IMR-90 (cell line): ENCODE measurements at regions not wholly inside any gene's neighbourhood (a gene's known extent, or its start where the extent isn't known, plus 50 kb on each side); places are given as distances from the start of the nearest gene placed in this dataset.

Experiments used
- ATAC-seq: fragments of 200-7000 bp; cut with Tn5 transposase; 2 replicates; pipeline ENCODE4 v1.9.1; 2020; ENCODE audit warnings: low read depth, mild to moderate bottlenecking, moderate library complexity
- BruUV-seq: library from RNA; stranded (reverse); fragments of 400-500 nt; replicated peaks from 2 replicates; lab custom pipeline; 2021; lab: Mats Ljungman, UMichigan
- CTCF ChIA-PET: fragments of 300-600 bp; formaldehyde crosslinking; extraction: SDS; loops from one replicate; lab custom pipeline; 2021; ENCODE audit warnings: antibody characterized with exemption; lab: Yijun Ruan, JAX
- POLR2A ChIA-PET: fragments of 300-600 bp; sonication (Branson Sonifier 250); formaldehyde crosslinking; loops from one replicate; lab custom pipeline; 2022; ENCODE audit warnings: antibody characterized with exemption; ENCODE audit not compliant: unreplicated experiment; lab: Charles Lee
- DNase-seq: peaks from one replicate; pipeline ENCODE4 v3.0.0; 2013
- H2AFZ ChIP-seq: replicated peaks from 2 replicates; pipeline ENCODE3; 2013; ENCODE audit warnings: low read length, mild to moderate bottlenecking; ENCODE audit not compliant: poor library complexity
- H2AK5ac ChIP-seq: 2 replicates; pipeline ENCODE4 v1.6.1; 2013; ENCODE audit warnings: low read depth, low read length, inconsistent platforms
- H2AK9ac ChIP-seq: replicated peaks from 2 replicates; pipeline ENCODE3; 2013; ENCODE audit warnings: mild to moderate bottlenecking, low read depth, low read length, moderate library complexity; ENCODE audit not compliant: poor library complexity
- H2BK120ac ChIP-seq: 2 replicates; pipeline ENCODE4 v1.6.1; 2013; ENCODE audit warnings: low read depth, low read length, inconsistent platforms
- H2BK15ac ChIP-seq: 3 replicates; pipeline ENCODE4 v1.6.1; 2013; ENCODE audit warnings: low read depth, low read length, inconsistent platforms
- H2BK20ac ChIP-seq: 2 replicates; pipeline ENCODE4 v1.6.1; 2013; ENCODE audit warnings: low read depth, mild to moderate bottlenecking, inconsistent platforms, low read length, moderate library complexity
- H2BK5ac ChIP-seq: 2 replicates; pipeline ENCODE4 v1.6.1; 2013; ENCODE audit warnings: mild to moderate bottlenecking, low read depth, low read length, inconsistent platforms; ENCODE audit not compliant: poor library complexity, severe bottlenecking
- H3K14ac ChIP-seq: replicated peaks from 2 replicates; pipeline ENCODE4 v1.6.1; 2013; ENCODE audit warnings: low read depth, low read length, inconsistent platforms
- H3K18ac ChIP-seq: 2 replicates; pipeline ENCODE4 v1.6.1; 2013; ENCODE audit warnings: low read depth, low read length, control low read depth
- H3K23ac ChIP-seq: 2 replicates; pipeline ENCODE4 v1.6.1; 2013; ENCODE audit warnings: low read depth, low read length, inconsistent platforms
- H3K27ac ChIP-seq: 2 replicates; pipeline ENCODE4 v1.5.1; 2013; ENCODE audit warnings: mild to moderate bottlenecking, control low read depth, low read length; ENCODE audit not compliant: insufficient read depth
- H3K27me3 ChIP-seq: 2 replicates; pipeline ENCODE4 v1.6.1; 2013; ENCODE audit warnings: low read length; ENCODE audit not compliant: control insufficient read depth, insufficient read depth
- H3K36me3 ChIP-seq: 2 replicates; pipeline ENCODE4 v1.6.1; 2013; ENCODE audit warnings: low read length, mixed read lengths; ENCODE audit not compliant: control insufficient read depth, insufficient read depth
- H3K4ac ChIP-seq: 2 replicates; pipeline ENCODE4 v1.6.1; 2013; ENCODE audit warnings: low read depth, low read length, inconsistent platforms
- H3K4me1 ChIP-seq: 2 replicates; pipeline ENCODE4 v1.6.1; 2013; ENCODE audit warnings: low read length, mixed read lengths; ENCODE audit not compliant: control insufficient read depth, insufficient read depth
- H3K4me2 ChIP-seq: 2 replicates; pipeline ENCODE4 v1.6.1; 2013; ENCODE audit warnings: low read depth, mild to moderate bottlenecking, control low read depth, low read length, moderate library complexity
- H3K4me3 ChIP-seq: 2 replicates; pipeline ENCODE4 v1.5.1; 2013; ENCODE audit warnings: low read depth, mild to moderate bottlenecking, control low read depth, low read length, moderate library complexity; ENCODE audit not compliant: insufficient read depth
- H3K56ac ChIP-seq: 2 replicates; pipeline ENCODE4 v1.6.1; 2013; ENCODE audit warnings: low read length, inconsistent platforms; ENCODE audit not compliant: insufficient read depth; ENCODE audit errors: extremely low read depth
- H3K79me1 ChIP-seq, 2 experiments: 2 replicates each; pipeline ENCODE4 v1.6.1; 2013; ENCODE audit warnings: low read length in 2 of 2, inconsistent platforms in 1 of 2, low read depth in 1 of 2
- H3K9ac ChIP-seq: 2 replicates; pipeline ENCODE4 v1.6.1; 2013; ENCODE audit warnings: low read depth, low read length, control low read depth
- H3K9me1 ChIP-seq: 2 replicates; pipeline ENCODE4 v1.6.1; 2013; ENCODE audit warnings: low read length, inconsistent platforms; ENCODE audit not compliant: insufficient read depth
- H3K9me3 ChIP-seq: 2 replicates; pipeline ENCODE4 v1.6.1; 2013; ENCODE audit warnings: low read length; ENCODE audit not compliant: control insufficient read depth, insufficient read depth
- H4K20me1 ChIP-seq: 2 replicates; pipeline ENCODE4 v1.6.1; 2013; ENCODE audit warnings: low read length, inconsistent platforms; ENCODE audit not compliant: insufficient read depth
- H4K5ac ChIP-seq: 2 replicates; pipeline ENCODE4 v1.6.1; 2013; ENCODE audit warnings: mild to moderate bottlenecking, low read depth, low read length, control low read depth
- H4K8ac ChIP-seq, 2 experiments: 2 replicates each; pipeline ENCODE4 v1.6.1; 2013; ENCODE audit warnings: low read depth in 2 of 2, low read length in 2 of 2, control low read depth in 1 of 2, inconsistent platforms in 1 of 2
- H4K91ac ChIP-seq: 2 replicates; pipeline ENCODE4 v1.6.1; 2013; ENCODE audit warnings: low read depth, low read length, inconsistent platforms; ENCODE audit not compliant: insufficient read depth
- CHD1 ChIP-seq: IDR thresholded peaks from 2 replicates; pipeline ENCODE4 v1.6.1; 2012; ENCODE audit warnings: low read depth, low read length, improper control_type of control experiment
- MAFK ChIP-seq: IDR thresholded peaks from 2 replicates; pipeline ENCODE4 v1.6.1; 2012; ENCODE audit warnings: low read depth, low read length, improper control_type of control experiment
- WGBS, 2 experiments: methylation state at CpG; one replicate each; pipeline versions ENCODE4 v1.1.5 to v1.1.7; 2013; ENCODE audit warnings: missing lambda C conversion rate in 2 of 2; ENCODE audit not compliant: insufficient read length in 1 of 2; ENCODE audit errors: extremely low coverage in 2 of 2; 5-methylcytosine and 5-hydroxymethylcytosine counted together
- dilution Hi-C: fragments of 300-500 bp; cut with HindIII; formaldehyde crosslinking; loops from one replicate; pipeline ENCODE4 v1.14.3; 2018; ENCODE audit warnings: low sequenced_read_pairs; ENCODE audit not compliant: unreplicated experiment
- in situ Hi-C: fragments of 300-500 bp; cut with MboI; formaldehyde crosslinking; loops from 3 replicates; pipeline ENCODE4 v1.14.3; 2019; ENCODE audit warnings: low sequenced_read_pairs, inconsistent platforms, mixed read lengths
- intact Hi-C: fragments of 100-400 bp; cut with micrococcal nuclease; formaldehyde crosslinking; loops from 2 replicates; pipeline ENCODE4 v1.10.0; 2022
- TF ChIP-seq, protein P1 (sequence below): fragments of 150-350 bp; IDR thresholded peaks from 2 replicates; pipeline ENCODE4 v1.6.1; 2017; ENCODE audit warnings: mild to moderate bottlenecking, antibody characterized with exemption, low read length, low read depth

DNA sequence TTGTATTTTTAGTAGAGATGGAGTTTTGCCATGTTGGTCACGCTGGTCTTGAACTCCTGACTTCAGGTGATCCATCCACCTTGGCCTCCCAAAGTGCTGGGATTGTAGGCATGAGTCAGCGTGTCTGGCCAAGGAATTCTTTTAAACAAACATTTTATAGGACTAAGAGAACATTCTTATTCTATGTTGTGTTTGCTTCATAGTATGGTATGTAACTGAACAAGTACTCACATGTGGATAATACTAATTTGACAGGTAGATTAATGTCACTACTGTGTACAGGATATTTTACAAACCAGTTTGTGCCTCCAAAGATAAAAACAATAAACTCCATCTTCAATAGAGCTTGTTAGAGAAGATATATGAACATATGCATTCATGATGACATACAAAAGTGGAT, 1353.4 kb downstream of the PCDH7 start:
- Histone ChIP-seq H2AK5ac (no peak overlapping the region), H4K8ac (no peak overlapping the region), H3K18ac (no peak overlapping the region), H3K9me3 (peaks cover 2% of the 10 kb centered on the region; the same call in 1 of the 2 replicates), H3K79me1 (no peaks in the 10 kb centered on the region), H2BK15ac (no peak overlapping the region), H4K5ac (no peak overlapping the region), H2AK9ac (no peak overlapping the region), H2BK20ac (no peak overlapping the region), H3K9ac (no peak overlapping the region), H3K4me1 (no peaks in the 10 kb centered on the region), H3K27me3 (no peaks in the 10 kb centered on the region), H3K27ac (no peak overlapping the region), H2BK5ac (no peak overlapping the region), H3K4me2 (no peak overlapping the region), H3K36me3 (no peaks in the 10 kb centered on the region), H3K56ac (no peak overlapping the region), H3K4me3 (no peak overlapping the region), H3K4ac (no peak overlapping the region), H3K14ac (no peak overlapping the region), H3K23ac (no peak overlapping the region), H4K91ac (no peak overlapping the region), H4K20me1 (no peaks in the 10 kb centered on the region), H2AFZ (no peak overlapping the region), H3K9me1 (no peaks in the 10 kb centered on the region), H2BK120ac (no peak overlapping the region)
- TF ChIP-seq, protein P1, sequence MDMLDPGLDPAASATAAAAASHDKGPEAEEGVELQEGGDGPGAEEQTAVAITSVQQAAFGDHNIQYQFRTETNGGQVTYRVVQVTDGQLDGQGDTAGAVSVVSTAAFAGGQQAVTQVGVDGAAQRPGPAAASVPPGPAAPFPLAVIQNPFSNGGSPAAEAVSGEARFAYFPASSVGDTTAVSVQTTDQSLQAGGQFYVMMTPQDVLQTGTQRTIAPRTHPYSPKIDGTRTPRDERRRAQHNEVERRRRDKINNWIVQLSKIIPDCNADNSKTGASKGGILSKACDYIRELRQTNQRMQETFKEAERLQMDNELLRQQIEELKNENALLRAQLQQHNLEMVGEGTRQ = no peak
- TF ChIP-seq MAFK = no peak
- no peak for TF ChIP-seq CHD1
- intact Hi-C loops = no loop called here
- ATAC-seq = no peak
- ChIA-PET CTCF (no interaction called here), POLR2A (no interaction called here)
- dilution Hi-C loops = no loop called here
- WGBS, 2 experiments = no CpG with 5 or more reads among the region's 2 CpGs
- no peak for DNase-seq
- BruUV-seq = no TSS peak
- in situ Hi-C loops = no loop called here
